Endothelial cell of umbilical vein (primary cell): ENCODE measurements at regions not wholly inside any gene's neighbourhood (a gene's known extent, or its start where the extent isn't known, plus 50 kb on each side); places are given as distances from the start of the nearest gene placed in this dataset.

Experiments
- BruUV-seq: library from RNA; stranded (reverse); fragments of 400-500 nt; replicated peaks from 2 replicates; lab custom pipeline; 2021; lab: Mats Ljungman, UMichigan
- CTCF ChIA-PET: fragments of 300-600, 350-600 bp; sonication (Branson Sonifier 250); formaldehyde crosslinking; loops from one replicate; lab custom pipeline; 2021; ENCODE audit warnings: antibody characterized with exemption, inconsistent platforms; lab: Charles Lee
- POLR2A ChIA-PET: fragments of 300-600, 350-600 bp; sonication (Branson Sonifier 250); formaldehyde crosslinking; loops from one replicate; lab custom pipeline; 2021; ENCODE audit warnings: antibody characterized with exemption, inconsistent platforms; lab: Charles Lee
- DNase-seq: peaks from one replicate; pipeline ENCODE4 v3.0.0-alpha.2; 2011; ENCODE audit warnings: low read depth, low spot score
- FAIRE-seq: peaks from 2 replicates; lab custom pipeline; 2011; peaks lifted over from hg19 to GRCh38; lab: Jason Lieb, UNC
- H2AFZ ChIP-seq: 2 replicates; pipeline ENCODE4 v1.6.0; 2012; ENCODE audit warnings: low read depth, low read length, control low read depth, inconsistent platforms
- H3K27ac ChIP-seq: 2 replicates; pipeline ENCODE4 v1.5.1; 2011; ENCODE audit warnings: low read depth, mild to moderate bottlenecking, control low read depth, low read length, moderate library complexity; ENCODE audit not compliant: insufficient read depth
- H3K27me3 ChIP-seq, 2 experiments: 2 replicates each; pipeline versions ENCODE4 v1.6.0 to v1.6.1; 2011; ENCODE audit warnings: low read length in 2 of 2, mixed read lengths in 1 of 2; ENCODE audit not compliant: control insufficient read depth in 2 of 2, insufficient read depth in 2 of 2
- H3K36me3 ChIP-seq, 2 experiments: 2 replicates in 1 of 2; 3 replicates in 1 of 2; pipeline ENCODE4 v1.5.1; 2011; ENCODE audit warnings: low read length in 2 of 2, mild to moderate bottlenecking in 1 of 2, moderate library complexity in 1 of 2; ENCODE audit not compliant: control insufficient read depth in 2 of 2, insufficient read depth in 2 of 2; ENCODE audit errors: extremely low read depth in 1 of 2
- H3K4me1 ChIP-seq: 3 replicates; pipeline ENCODE4 v1.5.1; 2011; ENCODE audit warnings: mild to moderate bottlenecking, low read length; ENCODE audit not compliant: control insufficient read depth, insufficient read depth; ENCODE audit errors: extremely low read depth
- H3K4me2 ChIP-seq: 2 replicates; pipeline ENCODE4 v1.6.1; 2011; ENCODE audit warnings: low read length, control low read depth, mixed read lengths; ENCODE audit not compliant: insufficient read depth
- H3K4me3 ChIP-seq, 3 experiments: fragments of 200-600 bp in 1 of 3; sonication (generic), shearing (Covaris generic) in 1 of 3; replicated peaks in 1 of 3; 2 replicates each; pipeline ENCODE4 v1.5.1; 2011 to 2016; ENCODE audit warnings: control low read depth in 3 of 3, low read length in 3 of 3, mild to moderate bottlenecking in 2 of 3, inconsistent platforms in 1 of 3, low read depth in 1 of 3, moderate library complexity in 1 of 3; ENCODE audit not compliant: insufficient read depth in 1 of 3
- H3K79me2 ChIP-seq: 2 replicates; pipeline ENCODE4 v1.6.0; 2012; ENCODE audit warnings: low read length, inconsistent platforms; ENCODE audit not compliant: control insufficient read depth, insufficient read depth
- H3K9ac ChIP-seq: replicated peaks from 2 replicates; pipeline ENCODE3; 2011; ENCODE audit warnings: low read length, control low read depth; ENCODE audit not compliant: insufficient read depth; ENCODE audit errors: extremely low read depth
- H3K9me1 ChIP-seq: replicated peaks from 3 replicates; pipeline ENCODE4 v1.6.0; 2011; ENCODE audit warnings: mild to moderate bottlenecking, low read length; ENCODE audit not compliant: control insufficient read depth, insufficient read depth; ENCODE audit errors: extremely low read depth
- H3K9me3 ChIP-seq: replicated peaks from 2 replicates; pipeline ENCODE4 v1.5.1; 2012; ENCODE audit warnings: low read length, inconsistent platforms; ENCODE audit not compliant: control insufficient read depth, insufficient read depth
- H4K20me1 ChIP-seq: replicated peaks from 2 replicates; pipeline ENCODE3; 2011; ENCODE audit warnings: mild to moderate bottlenecking, low read length; ENCODE audit not compliant: control insufficient read depth, insufficient read depth; ENCODE audit errors: extremely low read depth
- FOS ChIP-seq: IDR thresholded peaks from 2 replicates; pipeline ENCODE4 v1.6.1; 2011; ENCODE audit warnings: mild to moderate bottlenecking, low read length, moderate library complexity, borderline replicate concordance; ENCODE audit not compliant: insufficient read depth
- GATA2 ChIP-seq: IDR thresholded peaks from 2 replicates; pipeline ENCODE4 v1.7.0; 2011; ENCODE audit warnings: low read depth, mild to moderate bottlenecking, moderate library complexity, mixed read lengths, low read length; ENCODE audit not compliant: insufficient read length, insufficient read depth
- MYC ChIP-seq: IDR thresholded peaks from one replicate; pipeline ENCODE4 v1.6.1; 2011; ENCODE audit warnings: mild to moderate bottlenecking, low read depth, low read length
- POLR2AphosphoS5 ChIP-seq: IDR thresholded peaks from 2 replicates; pipeline ENCODE4 v1.6.1; 2012; ENCODE audit warnings: low read depth, mild to moderate bottlenecking, control low read depth, low read length, moderate library complexity; ENCODE audit not compliant: insufficient read depth
- dilution Hi-C: fragments of 300-500 bp; cut with MboI; formaldehyde crosslinking; loops from one replicate; pipeline ENCODE4 v1.15.0; 2019; ENCODE audit warnings: low sequenced_read_pairs; ENCODE audit not compliant: extremely low pct_ligation_motif_present
- intact Hi-C: fragments of 100-400 bp; cut with micrococcal nuclease; formaldehyde crosslinking; loops from one replicate; pipeline ENCODE4 v1.10.0; 2022
- TF ChIP-seq, protein P1 (sequence below): IDR thresholded peaks from 2 replicates; pipeline ENCODE4 v1.6.1; 2011; ENCODE audit not compliant: insufficient read depth, insufficient read length
- TF ChIP-seq, protein P2 (sequence below), 2 donors: IDR thresholded peaks; 1 replicate in 1 of 2; 2 replicates in 1 of 2; pipeline ENCODE4 v1.5.1; 2011; ENCODE audit warnings: low read length in 2 of 2, mild to moderate bottlenecking in 2 of 2, moderate library complexity in 2 of 2, control low read depth in 1 of 2, inconsistent platforms in 1 of 2, low read depth in 1 of 2; ENCODE audit not compliant: insufficient read depth in 1 of 2; ENCODE audit errors: extremely low read depth in 1 of 2

DNA sequence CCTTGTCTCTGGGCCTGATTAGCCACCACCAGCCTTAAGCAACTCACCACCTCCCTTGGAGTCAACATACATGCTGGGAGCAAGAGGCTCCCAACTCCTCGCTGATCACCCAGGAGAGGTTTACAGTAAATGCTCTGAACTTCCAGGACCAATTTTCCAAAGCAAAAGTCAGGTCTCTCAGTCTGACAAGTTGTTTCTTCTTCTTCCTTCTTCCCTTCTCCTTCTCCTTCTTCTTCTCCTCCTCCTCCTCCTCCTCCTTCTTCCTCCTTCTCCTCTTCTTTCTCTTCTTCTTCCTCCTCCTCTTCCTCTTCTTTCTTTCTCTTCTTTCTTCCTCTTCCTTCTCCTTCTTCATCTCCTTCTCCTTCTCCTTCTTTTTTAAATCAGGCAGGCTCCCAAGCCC is 148.2 kb downstream of the NECTIN1 start:
- CTCF ChIA-PET = interaction anchor here (1.4 kb wide), 1 partner anchor 46 kb away, joined by 5 read pairs; no protein-coding TSS in a partner anchor
- no peaks in the 10 kb centered on the region for H3K79me2 ChIP-seq
- TF ChIP-seq FOS (no peak), POLR2AphosphoS5 (no peak)
- TF ChIP-seq, protein P1, sequence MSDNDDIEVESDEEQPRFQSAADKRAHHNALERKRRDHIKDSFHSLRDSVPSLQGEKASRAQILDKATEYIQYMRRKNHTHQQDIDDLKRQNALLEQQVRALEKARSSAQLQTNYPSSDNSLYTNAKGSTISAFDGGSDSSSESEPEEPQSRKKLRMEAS = no peak
- peaks cover 7% of the 10 kb centered on the region for H3K4me1 ChIP-seq
- no peaks in the 10 kb centered on the region for H3K36me3 ChIP-seq
- H3K4me2 ChIP-seq = no peak overlapping the region
- H3K9me3 ChIP-seq = no peaks in the 10 kb centered on the region
- no peak for FAIRE-seq
- no peak overlapping the region for H3K27ac ChIP-seq
- H3K9ac ChIP-seq = no peak overlapping the region
- no peak for DNase-seq
- H3K9me1 ChIP-seq = no peaks in the 10 kb centered on the region
- BruUV-seq = no TSS peak
- H2AFZ ChIP-seq = no peak overlapping the region
- intact Hi-C loops = no loop called here
- H3K27me3 ChIP-seq = peaks cover 3 to 5% of the 10 kb centered on the region in 2 experiments
- H4K20me1 ChIP-seq = no peaks in the 10 kb centered on the region
- H3K4me3 ChIP-seq = no peak overlapping the region
- dilution Hi-C loops = no loop called here
- POLR2A ChIA-PET = no interaction called here

DNA sequence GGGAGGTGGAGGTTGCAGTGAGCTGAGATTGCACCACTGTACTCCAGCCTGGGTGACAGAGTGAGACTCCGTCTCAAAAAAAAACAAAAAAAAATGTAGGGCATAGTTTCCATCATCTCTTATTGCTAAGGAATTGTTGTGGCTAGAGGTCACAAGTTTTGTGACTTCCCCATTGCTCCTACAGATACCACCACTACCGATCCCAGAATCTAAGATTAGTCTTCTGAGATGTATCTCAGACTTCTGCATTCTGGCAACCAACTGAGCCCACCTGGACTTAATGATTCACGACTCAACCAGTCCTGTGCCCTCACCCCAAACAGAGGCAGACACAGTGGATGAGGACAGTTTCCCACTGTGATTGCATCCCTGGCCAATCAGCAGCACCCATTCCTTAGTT is 148.9 kb downstream of the NECTIN1 start:
- H3K79me2 ChIP-seq = no peaks in the 10 kb centered on the region
- peaks cover 6% of the 10 kb centered on the region for H3K4me1 ChIP-seq
- no peak overlapping the region for H3K9ac ChIP-seq
- no peak overlapping the region for H3K4me3 ChIP-seq
- FAIRE-seq (no peak), DNase-seq (no peak)
- no peaks in the 10 kb centered on the region for H3K9me1 ChIP-seq
- H3K9me3 ChIP-seq = no peaks in the 10 kb centered on the region
- TF ChIP-seq, protein P2, sequence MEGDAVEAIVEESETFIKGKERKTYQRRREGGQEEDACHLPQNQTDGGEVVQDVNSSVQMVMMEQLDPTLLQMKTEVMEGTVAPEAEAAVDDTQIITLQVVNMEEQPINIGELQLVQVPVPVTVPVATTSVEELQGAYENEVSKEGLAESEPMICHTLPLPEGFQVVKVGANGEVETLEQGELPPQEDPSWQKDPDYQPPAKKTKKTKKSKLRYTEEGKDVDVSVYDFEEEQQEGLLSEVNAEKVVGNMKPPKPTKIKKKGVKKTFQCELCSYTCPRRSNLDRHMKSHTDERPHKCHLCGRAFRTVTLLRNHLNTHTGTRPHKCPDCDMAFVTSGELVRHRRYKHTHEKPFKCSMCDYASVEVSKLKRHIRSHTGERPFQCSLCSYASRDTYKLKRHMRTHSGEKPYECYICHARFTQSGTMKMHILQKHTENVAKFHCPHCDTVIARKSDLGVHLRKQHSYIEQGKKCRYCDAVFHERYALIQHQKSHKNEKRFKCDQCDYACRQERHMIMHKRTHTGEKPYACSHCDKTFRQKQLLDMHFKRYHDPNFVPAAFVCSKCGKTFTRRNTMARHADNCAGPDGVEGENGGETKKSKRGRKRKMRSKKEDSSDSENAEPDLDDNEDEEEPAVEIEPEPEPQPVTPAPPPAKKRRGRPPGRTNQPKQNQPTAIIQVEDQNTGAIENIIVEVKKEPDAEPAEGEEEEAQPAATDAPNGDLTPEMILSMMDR (IDR thresholded peaks at IDR 0.05; ENCODE audit: extremely low read depth in 1 of 2, insufficient read depth in 1 of 2, low read depth in 1 of 2, low read length in 2 of 2) = no peak
- TF ChIP-seq MYC (no peak), FOS (no peak), POLR2AphosphoS5 (no peak), GATA2 (no peak)
- TF ChIP-seq, protein P1 = no peak
- CTCF ChIA-PET = no interaction called here
- no peaks in the 10 kb centered on the region for H3K36me3 ChIP-seq
- BruUV-seq = no TSS peak
- H3K27ac ChIP-seq = no peak overlapping the region
- POLR2A ChIA-PET = no interaction called here
- H3K27me3 ChIP-seq = peaks cover 5% of the 10 kb centered on the region in 2 experiments
- H2AFZ ChIP-seq = no peak overlapping the region
- H3K4me2 ChIP-seq = no peak overlapping the region
- no peaks in the 10 kb centered on the region for H4K20me1 ChIP-seq
- dilution Hi-C loops (no loop called here), intact Hi-C loops (no loop called here)
